HL-60/S4 (cell line): ENCODE measurements at regions not wholly inside any gene's neighbourhood (a gene's known extent, or its start where the extent isn't known, plus 50 kb on each side); places are given as distances from the start of the nearest gene placed in this dataset.

Experiments used
- in situ Hi-C: fragments of 300-500 bp; cut with MboI; formaldehyde crosslinking; loops from 2 replicates; pipeline ENCODE4 v1.14.3; 2022; ENCODE audit warnings: low sequenced_read_pairs

DNA sequence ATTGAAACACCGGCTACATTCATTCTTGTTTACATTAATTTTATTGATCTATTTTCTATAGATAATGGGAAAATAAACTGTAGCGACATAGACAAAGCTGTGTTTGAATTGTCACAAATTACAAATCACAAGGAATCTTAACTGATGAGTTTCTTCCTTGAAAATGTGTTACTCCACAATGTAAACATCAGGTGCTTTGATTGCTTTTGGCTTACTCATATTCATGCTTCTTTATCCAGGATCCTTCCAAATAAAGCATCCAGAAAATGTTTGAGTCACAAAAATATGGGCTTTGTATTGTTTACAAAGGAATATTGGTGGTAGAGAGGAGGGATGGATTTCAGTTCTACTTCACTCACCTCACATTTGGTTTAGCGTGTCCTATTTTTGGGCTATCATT is 64.0 kb downstream of the BMP2 start:
- in situ Hi-C loops = no loop called here

DNA sequence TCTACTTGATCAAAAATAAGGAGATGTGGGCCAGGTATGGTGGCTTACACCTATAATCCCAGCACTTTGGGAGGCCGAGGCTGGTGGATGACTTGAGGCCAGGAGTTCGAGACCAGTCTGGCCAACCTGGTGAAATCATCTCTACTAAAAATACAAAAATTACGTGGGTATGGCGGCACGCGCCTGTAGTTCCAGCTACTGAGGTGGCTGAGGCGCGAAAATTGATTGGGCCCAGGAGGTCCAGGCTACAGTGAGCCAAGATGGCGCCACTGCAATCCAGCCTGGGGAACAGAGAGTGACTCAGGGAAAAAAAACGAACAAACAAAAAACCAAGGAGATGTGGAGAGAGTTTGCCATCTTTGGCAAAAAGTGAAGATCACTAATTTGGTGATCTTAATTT is 65.3 kb downstream of the BMP2 start:
- in situ Hi-C loops = no loop called here

DNA sequence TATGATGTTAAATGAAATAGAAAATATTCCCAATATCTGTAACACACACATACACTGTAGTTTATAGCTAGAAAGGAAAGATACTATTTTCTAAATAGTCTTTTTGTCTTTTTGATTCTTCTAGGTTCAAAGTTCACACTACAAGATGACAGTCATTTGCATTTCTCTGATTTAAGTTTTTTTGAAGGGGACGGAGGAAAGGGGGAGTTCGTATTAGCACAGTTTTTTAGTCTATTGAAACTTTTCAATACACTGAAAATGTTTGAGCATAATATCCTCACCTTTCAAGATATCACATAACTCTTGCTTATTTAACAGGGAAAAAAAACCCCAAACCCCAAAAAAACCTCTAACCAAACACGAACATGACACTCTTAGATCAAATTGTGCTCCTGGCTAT is 68.1 kb downstream of the BMP2 start:
- in situ Hi-C loops = no loop called here

DNA sequence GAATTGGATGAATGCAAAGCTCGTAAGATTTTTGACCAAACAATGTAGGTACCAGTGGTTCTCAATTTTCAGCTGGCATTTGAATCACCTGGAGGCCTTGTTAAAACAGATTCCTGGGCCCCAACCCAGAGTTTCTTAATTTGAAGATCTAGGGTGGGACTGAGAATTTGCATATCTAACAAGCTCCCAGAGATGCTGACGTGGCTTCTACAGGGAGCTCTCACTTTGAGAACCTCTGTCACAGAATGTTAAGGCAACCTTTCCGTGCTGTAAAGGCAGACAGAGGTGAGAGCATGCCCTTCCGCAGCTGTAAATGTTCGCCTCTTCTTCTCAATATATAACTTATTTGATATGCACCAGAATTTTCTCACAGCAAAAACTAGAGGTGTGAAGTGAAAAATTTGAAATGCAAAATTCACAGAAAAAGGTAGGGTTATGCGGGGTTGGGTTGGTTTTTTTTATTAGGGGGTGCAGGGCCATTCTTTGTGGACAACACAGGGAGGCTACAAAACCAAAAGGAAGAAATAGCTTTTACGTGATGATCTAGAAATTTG is 69.4 kb downstream of the BMP2 start:
- in situ Hi-C loops = no loop called here

DNA sequence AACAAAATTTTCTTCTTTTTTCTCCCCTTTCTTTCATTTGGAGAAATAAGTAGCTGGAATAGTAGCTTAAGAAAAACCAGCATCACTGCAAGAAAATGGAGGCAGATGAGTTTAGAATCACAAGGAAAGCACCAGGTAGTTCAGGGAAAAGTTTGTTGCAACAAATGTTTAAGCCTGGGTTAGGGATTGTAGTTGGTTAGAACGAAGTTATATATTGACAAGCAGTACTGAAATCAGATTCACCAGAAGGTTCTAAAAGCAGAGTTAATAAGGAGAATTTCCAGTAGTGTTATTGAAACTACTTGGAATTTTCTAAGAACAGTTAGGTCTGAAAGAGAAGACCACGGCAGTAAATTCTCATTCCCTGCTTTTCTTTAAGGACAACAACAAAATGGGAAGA is 70.2 kb downstream of the BMP2 start:
- in situ Hi-C loops = no loop called here

DNA sequence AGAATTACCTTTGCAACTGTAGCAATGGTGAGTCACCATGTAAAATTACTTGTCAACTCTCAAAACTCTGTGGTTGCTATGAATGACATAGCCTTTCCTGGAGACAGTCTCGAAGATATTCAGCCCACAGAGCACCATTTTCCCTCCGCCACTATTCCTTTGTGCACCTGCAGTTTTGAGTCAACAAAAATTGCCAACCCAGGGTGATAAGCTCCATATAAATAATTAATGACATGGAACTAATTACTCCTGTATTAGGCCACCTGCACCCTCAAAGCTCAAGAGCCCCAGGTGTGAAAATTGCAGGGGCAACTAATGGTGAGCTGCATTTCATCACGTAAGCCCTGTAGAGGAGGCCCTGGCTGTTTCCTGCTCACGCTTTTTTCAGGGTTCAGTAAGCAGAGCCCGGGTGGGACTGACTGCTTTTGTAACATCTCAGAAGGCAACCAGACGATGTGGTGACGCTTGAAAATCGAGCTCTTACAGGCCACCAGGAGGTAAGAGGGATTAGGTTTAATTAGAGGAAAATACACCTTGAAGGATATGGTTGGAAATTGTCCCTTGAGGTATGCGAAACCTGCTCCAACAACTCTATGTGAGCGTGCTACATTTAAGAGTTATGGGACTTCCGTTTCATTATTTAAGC is 70.8 kb downstream of the BMP2 start:
- in situ Hi-C loops = no loop called here

DNA sequence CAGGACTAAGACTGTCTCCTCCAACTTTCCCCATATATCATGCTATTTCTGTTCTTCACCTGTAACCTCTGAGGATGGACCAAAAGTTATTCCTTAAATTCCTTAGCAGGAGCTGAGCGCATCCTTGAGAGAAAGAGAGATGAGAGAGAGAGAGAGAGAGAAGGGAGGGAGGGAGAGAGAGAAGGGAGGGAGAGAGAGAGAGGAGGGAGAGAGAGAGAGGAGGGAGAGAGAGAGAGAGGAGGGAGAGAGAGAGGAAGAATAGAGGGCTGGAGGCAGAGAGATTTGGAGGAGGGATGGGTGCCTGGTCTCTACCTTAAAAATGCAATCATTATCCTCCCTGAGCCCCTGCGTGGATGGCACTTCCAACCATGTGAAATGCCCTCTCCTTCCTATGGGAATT is 73.6 kb downstream of the BMP2 start:
- in situ Hi-C loops = no loop called here

DNA sequence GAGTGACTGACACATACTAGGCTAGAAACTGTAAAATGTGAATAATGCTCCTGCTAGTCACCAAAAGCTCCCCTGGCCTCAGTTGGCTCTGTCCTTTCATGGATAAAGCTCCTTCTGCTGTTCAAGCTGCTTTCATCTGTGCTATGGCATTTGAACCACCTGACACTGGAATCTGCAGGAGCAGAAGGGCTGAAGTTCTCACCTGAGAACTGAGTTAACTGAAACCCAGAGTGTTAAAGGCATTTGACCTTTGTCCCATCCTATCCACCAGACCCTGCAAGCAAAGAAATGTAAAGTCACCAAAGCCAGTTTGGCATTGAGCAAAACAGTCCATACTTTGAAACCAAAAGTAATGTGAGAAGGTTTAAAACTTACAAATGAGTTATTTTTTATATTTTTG is 77.7 kb downstream of the BMP2 start:
- in situ Hi-C loops = no loop called here

DNA sequence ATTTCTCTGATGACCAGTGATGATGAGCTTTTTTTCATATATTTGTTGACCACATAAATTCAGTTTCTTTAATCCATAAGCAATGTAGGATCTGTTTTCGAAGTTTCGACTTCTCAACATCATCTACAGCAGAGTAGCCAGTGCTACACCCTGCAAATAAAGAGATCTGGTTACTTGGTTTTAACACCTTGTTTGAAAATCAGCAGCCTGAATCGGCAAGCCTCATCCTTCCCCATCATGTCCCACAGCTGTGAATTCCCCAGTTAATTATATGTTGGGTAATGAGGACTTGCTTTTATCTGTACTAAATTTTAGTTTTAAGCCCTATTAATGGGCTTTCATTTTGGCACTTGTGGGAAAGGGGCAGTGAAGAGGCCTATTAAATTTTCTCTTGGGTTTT is 80.6 kb downstream of the BMP2 start:
- in situ Hi-C loops = no loop called here

DNA sequence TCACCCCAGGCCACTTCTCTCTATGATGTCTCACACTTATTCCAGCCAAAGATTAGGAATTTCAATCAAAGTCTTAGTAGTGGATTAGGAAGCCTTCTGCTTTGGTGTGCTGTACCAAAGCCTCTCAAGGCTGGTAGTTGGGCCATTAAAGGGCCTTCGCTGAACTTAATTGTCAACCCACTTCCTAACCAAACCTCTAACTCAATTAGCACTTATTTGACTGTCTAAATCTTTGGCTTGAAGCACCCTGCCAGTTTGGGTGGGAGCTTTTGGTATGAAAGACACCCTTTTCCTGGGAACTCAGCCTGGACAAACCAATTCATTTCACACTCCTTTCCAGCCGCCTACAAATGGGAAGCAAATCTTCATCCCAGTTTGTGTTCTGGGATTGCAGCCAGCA is 81.5 kb downstream of the BMP2 start:
- in situ Hi-C loops = no loop called here

DNA sequence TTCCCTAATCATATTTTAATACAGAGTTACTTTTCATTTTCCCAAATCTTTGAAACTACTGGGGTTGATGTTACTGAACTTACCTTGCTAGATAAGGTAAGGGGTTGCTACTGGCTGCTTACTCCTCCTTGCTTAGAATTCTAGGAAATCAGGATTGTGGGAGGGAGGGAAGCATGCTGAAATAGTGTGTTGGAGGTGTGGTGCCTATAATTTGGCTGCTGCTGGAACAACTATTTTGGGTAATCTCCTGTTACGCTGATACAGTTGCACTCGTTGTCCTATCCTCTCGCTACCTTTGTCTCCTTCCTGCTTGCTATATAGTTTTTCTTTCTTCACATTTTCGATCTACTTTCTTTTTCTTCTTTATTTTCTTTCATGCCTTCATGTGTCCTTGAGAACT is 83.7 kb downstream of the BMP2 start:
- in situ Hi-C loops = no loop called here

DNA sequence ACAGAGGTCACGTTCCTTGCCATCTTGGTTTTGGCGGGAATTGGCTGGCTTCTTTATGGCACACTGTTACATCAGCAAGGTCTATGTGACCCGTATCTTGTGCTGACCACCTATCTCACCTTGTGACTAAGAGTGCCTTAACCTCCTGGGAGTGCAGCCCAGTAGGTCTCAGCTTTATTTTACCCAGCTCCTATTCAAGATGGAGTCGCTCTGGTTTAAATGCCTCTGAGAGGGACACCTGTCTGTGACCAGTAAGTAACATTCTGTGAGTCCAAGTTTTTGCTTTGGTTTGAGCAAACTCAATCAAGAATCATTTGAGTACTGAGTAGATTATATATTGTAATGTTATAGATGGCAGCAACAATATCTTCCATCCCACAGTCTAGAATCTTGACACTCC is 85.0 kb downstream of the BMP2 start:
- in situ Hi-C loops = no loop called here

DNA sequence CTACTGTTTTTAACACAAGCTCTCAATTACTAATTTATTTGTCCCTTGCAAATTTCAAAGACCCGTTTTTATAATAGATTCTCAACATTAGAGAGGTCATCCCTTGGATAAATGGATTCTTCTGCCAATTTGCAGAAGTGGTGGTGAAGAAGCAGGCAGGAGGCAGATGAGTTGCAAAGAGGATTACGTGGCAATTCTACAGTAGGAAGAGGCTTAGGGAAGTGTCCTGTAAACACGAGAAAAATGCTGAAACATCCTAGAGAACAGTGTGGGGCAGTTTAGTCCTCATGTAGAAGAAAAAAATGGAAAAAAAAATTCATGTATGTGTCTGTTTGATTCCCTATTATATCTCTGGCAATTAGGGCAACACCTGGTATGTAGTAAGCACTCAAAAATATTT is 87.6 kb downstream of the BMP2 start:
- in situ Hi-C loops = no loop called here

DNA sequence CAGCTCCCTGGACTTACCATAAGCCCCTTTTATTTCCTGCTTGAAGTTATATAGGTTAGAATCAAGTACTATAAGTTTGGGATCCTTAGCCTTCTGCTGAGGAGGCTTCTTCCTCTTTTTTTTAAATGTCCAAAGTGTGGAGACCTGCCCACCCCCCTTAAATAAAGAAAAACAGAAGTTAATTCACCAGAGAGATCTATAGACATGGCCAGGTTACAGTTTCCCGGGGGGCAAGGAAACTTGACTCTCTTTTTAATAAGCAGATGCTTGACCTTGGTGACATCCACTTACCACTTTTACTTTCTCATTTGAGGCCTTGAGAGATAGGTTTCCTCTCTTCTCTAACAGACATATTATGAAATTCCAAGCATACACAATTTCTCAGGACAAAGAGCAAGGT is 88.3 kb downstream of the BMP2 start:
- in situ Hi-C loops = no loop called here

DNA sequence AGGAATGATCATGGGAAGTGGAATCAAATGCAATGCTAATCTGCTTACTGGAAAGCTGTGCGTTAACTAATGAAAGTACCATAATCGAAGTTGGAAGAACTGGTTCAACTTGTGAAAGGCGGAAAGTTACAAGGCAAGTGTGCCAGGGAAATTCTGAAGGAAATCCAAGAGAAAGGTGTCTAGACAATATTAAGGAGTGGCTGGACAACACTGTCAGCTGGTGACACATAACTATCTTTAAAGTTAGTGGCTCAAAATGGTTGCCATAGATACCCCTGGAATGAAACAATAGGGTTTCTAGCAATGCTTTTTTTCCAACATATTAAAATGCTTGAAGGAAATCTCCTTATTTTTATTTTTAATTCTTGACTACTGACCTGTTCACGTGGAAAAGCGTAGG is 90.4 kb downstream of the BMP2 start:
- in situ Hi-C loops = no loop called here

DNA sequence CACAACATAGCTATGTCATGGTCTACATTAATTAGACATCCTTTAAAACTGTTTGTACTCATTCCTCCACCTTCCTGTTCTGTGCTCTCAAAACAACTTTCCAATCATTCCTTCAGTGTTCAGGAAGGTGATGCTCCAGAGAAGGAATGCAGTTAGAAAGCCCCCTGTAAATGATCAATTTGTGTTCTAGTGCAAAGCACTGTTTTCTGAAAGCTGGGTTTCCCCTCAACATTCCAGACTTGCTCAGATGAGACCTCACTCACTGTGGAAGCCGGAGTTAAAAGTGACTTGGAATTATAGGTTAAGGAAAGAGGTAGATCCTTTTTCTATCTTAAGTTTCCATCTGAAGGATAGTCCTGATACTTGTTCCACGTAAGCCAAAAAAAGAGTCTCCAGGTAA is 95.9 kb downstream of the BMP2 start:
- in situ Hi-C loops = no loop called here

DNA sequence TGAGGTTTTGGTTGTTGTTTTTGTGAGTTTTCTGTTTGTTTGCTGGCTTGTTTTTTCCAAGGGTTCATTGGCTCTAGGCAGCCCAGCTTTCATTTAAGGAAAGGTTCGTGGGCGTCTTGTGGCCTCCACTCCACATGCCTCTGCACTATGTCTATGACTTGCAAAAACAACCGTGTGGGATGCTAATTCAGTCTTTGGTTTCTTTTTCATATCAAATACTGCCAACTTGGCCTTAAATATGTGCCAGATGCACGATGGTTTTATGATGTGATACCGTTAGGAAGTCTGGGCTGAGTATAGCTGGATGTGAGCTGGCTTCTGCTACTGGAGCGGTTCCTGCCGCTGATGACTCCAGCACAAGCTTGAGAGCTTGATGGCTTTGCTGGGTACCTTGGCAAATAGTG is 96.3 kb downstream of the BMP2 start:
- in situ Hi-C loops = no loop called here

DNA sequence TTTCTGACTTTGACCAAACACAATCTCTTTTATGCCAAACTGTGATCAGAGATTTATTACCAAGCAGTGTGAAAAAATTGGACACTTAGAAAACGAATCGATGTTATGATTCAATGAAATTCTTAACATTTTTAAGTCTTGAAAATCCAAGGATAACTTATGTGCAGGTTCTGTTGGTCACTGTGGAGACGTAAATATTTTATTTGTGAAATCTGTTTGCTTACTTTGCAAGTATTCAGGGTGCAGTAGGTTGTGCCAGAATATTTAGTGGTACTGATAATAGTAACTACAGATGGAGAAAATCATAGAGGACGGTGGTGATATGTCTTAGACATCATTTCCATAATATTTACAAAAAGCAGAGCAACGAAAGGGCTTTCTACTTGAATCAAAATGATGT is 97.3 kb downstream of the BMP2 start:
- in situ Hi-C loops = no loop called here

DNA sequence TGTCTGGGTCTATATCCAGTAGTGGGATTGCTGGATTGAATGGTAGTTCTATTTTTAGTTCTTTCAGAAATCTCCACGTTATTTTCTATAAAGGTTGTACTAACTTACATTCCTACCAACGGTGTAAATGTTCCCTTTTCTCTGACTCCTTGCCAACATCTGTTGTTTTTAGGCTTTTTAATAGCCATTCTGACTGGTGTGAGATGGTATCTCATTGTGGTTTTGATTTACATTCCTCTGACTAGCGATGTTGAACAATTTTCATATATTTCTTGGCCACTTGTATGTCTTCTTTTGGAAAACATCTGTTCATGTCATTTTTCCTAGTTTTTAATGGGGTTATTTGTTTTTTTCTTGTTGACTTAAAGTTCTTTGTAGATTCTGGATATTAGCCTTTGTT is 99.3 kb downstream of the BMP2 start:
- in situ Hi-C loops = no loop called here

DNA sequence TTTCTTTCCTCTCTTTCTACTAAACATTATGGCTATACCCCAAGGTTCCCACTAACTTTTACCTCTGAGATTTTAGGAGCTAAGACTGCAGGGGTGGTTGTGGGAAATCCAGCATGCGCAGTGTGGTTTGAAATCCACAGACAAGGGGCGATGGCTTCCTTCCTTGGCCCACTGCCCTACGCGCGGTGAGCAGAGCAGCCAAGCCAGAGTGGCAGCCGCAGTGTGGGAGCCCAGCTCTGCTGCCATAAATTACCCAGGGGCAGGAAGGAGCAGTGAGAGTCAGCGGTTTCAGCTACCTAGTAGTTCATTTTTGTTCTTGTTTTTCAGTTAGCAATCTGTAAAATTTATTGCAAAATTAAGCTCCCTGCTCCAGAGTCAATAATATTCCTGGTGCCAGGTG is 101.4 kb downstream of the BMP2 start:
- in situ Hi-C loops = no loop called here

DNA sequence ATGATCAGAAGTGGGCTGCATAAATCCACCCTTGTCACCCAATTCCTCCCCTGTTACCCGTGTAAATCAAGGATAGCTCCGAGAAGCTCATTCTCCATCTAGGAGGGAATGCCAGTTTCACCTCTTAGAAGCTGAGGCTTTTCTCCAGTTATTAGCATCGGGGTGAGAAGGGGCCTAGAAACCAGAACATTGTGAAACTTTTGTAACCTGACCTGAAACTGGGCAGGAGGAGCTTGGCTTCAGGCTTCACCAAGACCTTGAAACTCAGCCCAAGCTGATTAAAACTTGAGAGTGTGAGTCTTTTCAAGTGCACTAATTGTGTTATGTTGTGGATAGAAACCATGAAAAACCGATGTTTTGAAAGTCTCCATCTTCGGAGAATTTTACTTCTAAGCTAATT is 103.1 kb downstream of the BMP2 start:
- in situ Hi-C loops = no loop called here

DNA sequence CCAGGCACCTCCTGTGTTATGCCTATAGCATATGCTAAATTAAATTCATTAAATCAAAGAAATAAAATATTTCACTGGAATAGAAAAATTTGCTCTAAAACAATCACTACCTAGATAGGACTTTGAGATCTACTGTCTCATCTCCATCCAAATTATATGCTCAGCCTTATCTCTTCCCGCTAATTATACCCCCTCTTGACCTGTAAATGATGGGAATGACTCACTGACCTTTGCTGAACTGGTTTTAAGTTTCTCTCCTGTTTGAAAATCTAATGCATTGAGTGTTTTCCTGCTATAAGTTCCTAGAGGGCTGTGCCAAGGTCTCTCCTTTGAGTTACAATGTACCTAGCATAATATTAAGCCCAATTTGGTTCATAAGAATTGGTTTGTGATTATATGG is 110.1 kb downstream of the BMP2 start:
- in situ Hi-C loops = no loop called here

DNA sequence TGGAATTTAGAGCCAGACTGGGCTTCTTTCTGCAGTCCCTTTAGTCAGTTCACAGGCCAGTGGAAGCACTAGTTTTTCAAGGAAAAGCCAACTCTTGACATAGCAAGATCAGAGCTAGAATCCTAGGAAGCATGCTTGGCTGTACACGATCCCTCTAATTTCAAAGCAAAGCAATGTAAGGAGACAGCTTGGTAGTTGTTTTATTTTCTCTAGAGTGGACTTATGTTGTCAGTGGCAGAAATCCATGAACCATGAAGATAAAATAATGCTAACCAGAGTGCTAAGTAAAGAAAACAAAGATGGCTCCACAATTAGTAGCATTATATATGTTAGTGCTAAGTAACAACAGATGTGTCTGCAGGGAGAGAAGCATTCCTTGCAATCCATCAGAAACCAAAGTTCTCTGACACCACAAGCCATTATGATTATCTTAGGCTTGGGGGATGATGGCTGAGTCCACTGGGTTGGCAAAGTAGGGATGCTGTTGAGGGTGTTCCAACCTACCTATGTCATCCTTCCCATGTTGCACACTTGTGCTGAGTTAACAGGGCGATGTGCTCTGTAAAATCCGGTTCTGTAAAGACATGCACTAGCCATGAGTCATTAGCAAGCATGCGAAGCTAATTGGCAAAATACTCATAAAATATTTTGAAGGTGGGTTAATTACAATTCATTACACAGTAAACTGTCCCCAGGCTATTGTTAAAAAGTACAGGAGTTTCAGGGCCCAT is 115.2 kb downstream of the BMP2 start:
- in situ Hi-C loops = no loop called here
